LNCaP clone FGC (cell line): ENCODE measurements at regions not wholly inside any gene's neighbourhood (a gene's known extent, or its start where the extent isn't known, plus 50 kb on each side); places are given as distances from the start of the nearest gene placed in this dataset.

Experiments
- DNase-seq: peaks from one replicate; pipeline ENCODE4 v3.0.0-alpha.2; 2011; ENCODE audit warnings: low read depth
- H3K4me3 ChIP-seq: 2 replicates; pipeline ENCODE4 v1.5.1; 2011; ENCODE audit warnings: mild to moderate bottlenecking, low read depth, low read length, control low read depth
- TF ChIP-seq, protein P1 (sequence below): IDR thresholded peaks from 2 replicates; pipeline ENCODE4 v1.5.1; 2012; ENCODE audit warnings: mild to moderate bottlenecking; ENCODE audit not compliant: control insufficient read depth, insufficient read depth; ENCODE audit errors: extremely low read depth

- no peak overlapping the region for H3K4me3 ChIP-seq
- TF ChIP-seq, protein P1, sequence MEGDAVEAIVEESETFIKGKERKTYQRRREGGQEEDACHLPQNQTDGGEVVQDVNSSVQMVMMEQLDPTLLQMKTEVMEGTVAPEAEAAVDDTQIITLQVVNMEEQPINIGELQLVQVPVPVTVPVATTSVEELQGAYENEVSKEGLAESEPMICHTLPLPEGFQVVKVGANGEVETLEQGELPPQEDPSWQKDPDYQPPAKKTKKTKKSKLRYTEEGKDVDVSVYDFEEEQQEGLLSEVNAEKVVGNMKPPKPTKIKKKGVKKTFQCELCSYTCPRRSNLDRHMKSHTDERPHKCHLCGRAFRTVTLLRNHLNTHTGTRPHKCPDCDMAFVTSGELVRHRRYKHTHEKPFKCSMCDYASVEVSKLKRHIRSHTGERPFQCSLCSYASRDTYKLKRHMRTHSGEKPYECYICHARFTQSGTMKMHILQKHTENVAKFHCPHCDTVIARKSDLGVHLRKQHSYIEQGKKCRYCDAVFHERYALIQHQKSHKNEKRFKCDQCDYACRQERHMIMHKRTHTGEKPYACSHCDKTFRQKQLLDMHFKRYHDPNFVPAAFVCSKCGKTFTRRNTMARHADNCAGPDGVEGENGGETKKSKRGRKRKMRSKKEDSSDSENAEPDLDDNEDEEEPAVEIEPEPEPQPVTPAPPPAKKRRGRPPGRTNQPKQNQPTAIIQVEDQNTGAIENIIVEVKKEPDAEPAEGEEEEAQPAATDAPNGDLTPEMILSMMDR = no peak
Observed at GRCh38 chr4:19406789-19407188, 844.9 kb upstream of the SLIT2 start.

GRCh38 chr4:19403786-19404370 lies 847.8 kb upstream of the SLIT2 start:
- TF ChIP-seq, protein P1 = no peak
- no peak overlapping the region for H3K4me3 ChIP-seq
- no peak for DNase-seq

More at GRCh38 chr4:19406789-19407188, 844.9 kb upstream of the SLIT2 start:
- no peak for DNase-seq

DNA sequence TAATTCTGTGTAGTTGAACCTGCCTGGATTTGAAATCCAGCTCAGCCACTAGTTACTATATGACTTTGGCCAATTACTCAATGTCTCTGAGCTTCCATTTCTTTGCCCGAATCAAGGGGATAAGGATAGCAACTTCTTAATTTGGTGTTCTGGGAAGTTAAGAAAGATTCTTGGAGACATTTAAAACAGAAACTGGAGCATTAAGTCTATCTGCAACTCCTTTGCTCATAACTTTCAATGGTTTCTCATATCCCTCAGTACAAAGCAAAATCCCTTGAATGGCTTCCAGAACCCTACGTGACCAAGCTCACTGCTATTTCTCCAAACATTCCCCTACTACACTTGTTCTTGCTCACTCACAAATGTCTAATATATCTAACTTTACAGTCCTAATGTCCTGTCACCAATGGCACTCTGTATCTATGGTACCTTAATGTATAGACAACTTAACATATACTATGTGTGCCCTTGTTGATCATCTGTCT lies 849.1 kb upstream of the SLIT2 start:
- no peak overlapping the region for H3K4me3 ChIP-seq
- TF ChIP-seq, protein P1 = no peak
- DNase-seq = no peak

DNA sequence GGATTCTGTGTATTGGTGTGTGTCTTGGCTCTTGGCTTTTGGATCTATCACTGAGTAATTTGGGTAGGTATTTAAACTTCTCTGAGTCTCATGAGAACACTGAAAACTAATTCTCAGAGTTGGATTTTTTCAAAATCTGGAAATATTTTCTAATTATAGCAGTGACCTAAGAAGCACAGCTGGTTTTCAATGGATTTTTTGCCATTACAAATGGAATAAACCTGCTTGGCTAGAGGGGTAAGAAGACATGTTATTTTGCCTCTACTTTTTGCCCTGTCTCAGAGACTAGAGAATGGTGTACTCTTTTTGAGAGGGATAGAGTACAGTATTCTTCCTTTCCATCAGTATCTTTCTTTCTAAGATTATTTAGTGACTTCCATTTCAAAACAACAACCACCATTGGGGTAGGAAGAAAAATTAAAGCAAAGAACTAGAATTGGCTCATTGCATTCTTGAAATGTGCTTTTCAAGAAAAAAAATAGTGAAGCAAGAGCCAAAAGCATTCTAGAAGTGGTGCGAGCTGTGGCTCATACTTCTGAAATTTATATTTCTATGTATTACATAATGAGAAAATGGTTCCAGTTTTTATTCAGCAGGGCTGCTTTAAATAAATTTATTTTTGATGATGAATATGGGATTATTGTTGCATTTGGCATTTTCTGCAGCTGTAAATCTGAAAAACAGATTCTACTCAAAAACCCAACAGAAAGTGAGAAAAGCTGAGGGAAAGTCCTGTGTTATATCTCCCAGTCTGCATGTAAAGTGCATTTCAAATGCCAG lies 850.2 kb upstream of the SLIT2 start:
- no peak for DNase-seq
- TF ChIP-seq, protein P1 = no peak
- no peak overlapping the region for H3K4me3 ChIP-seq

DNA sequence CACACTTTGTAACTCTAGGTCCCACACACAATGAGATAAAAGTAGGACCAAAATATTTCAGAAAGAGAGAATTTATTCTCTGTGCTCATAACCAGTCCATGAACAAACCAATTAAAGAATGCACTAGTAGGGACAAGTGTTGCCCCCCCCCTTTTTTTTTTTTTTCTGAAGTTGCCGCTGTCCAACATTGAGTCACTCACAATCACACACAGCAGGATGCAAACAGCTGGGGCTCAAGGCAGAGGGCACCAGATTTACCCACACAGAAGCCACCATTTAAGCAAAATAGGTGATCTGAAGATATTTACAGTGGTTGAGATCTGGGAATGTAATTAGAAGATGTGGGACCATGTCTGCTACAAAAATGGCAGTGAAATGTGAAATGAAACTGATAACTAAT lies 850.9 kb upstream of the SLIT2 start:
- TF ChIP-seq, protein P1 = no peak
- DNase-seq = no peak
- H3K4me3 ChIP-seq = no peak overlapping the region

GRCh38 chr4:19399001-19399400 lies 852.7 kb upstream of the SLIT2 start:
- no peak for DNase-seq
- no peak overlapping the region for H3K4me3 ChIP-seq
- TF ChIP-seq, protein P1 = no peak
